WTC11 (cell line): ENCODE measurements at regions not wholly inside any gene's neighbourhood (a gene's known extent, or its start where the extent isn't known, plus 50 kb on each side); places are given as distances from the start of the nearest gene placed in this dataset.

ENCODE experiments used
- ATAC-seq: fragments of 200-7000 bp; cut with Tn5 transposase; 2 replicates; pipeline ENCODE4 v1.10.0; 2021; ENCODE audit warnings: mild to moderate bottlenecking, moderate library complexity
- CTCF ChIA-PET: fragments of 300-600 bp; sonication (Branson Sonifier 250); formaldehyde crosslinking; loops from one replicate; lab custom pipeline; 2021; ENCODE audit warnings: antibody characterized with exemption; lab: Charles Lee
- POLR2A ChIA-PET: fragments of 350-600 bp; sonication (Branson Sonifier 250); formaldehyde crosslinking; loops from one replicate; lab custom pipeline; 2021; ENCODE audit warnings: antibody characterized with exemption; lab: Charles Lee
- DNase-seq: peaks from one replicate; pipeline ENCODE4 v3.0.0; 2021; ENCODE audit warnings: low spot score
- H3K27ac Mint-ChIP-seq: 2 replicates; pipeline ENCODE4 v1.8.0; 2021; ENCODE audit warnings: mixed read lengths
- H3K27me3 Mint-ChIP-seq: 2 replicates; pipeline ENCODE4 v1.8.0; 2021; ENCODE audit warnings: low read depth, mild to moderate bottlenecking, moderate library complexity, mixed read lengths
- H3K36me3 Mint-ChIP-seq: 2 replicates; pipeline ENCODE4 v1.8.0; 2021; ENCODE audit warnings: mixed read lengths
- H3K4me1 Mint-ChIP-seq: 2 replicates; pipeline ENCODE4 v1.8.0; 2022; ENCODE audit warnings: mixed read lengths
- H3K4me3 Mint-ChIP-seq: 2 replicates; pipeline ENCODE4 v1.8.0; 2021; ENCODE audit warnings: mild to moderate bottlenecking, moderate library complexity, mixed read lengths
- H3K9me3 Mint-ChIP-seq: 2 replicates; pipeline ENCODE4 v1.8.0; 2021; ENCODE audit warnings: mixed read lengths
- ERG ChIP-seq: fragments of 250-450 bp; sonication (Bioruptor Pico); IDR thresholded peaks from 2 replicates; pipeline ENCODE4 v1.8.0; 2021; ENCODE audit warnings: mild to moderate bottlenecking
- ESRRA ChIP-seq: sonication (generic); formaldehyde crosslinking; IDR thresholded peaks from 2 replicates; pipeline ENCODE4 v1.8.1; 2022; ENCODE audit warnings: mild to moderate bottlenecking, missing genetic modification reagents, borderline replicate concordance
- FOXJ3 ChIP-seq: sonication (generic); formaldehyde crosslinking; IDR thresholded peaks from 2 replicates; pipeline ENCODE4 v1.9.0; 2021; ENCODE audit warnings: missing genetic modification reagents, mild to moderate bottlenecking, borderline replicate concordance
- FOXK1 ChIP-seq: sonication (generic); formaldehyde crosslinking; IDR thresholded peaks from 2 replicates; pipeline ENCODE4 v1.8.0; 2022; ENCODE audit warnings: mild to moderate bottlenecking, moderate library complexity, missing genetic modification reagents
- FOXP1 ChIP-seq: sonication (generic); formaldehyde crosslinking; IDR thresholded peaks from 2 replicates; pipeline ENCODE4 v1.8.0; 2022; ENCODE audit warnings: missing genetic modification reagents, mild to moderate bottlenecking, moderate library complexity, borderline replicate concordance
- IRF2 ChIP-seq: sonication (generic); formaldehyde crosslinking; IDR thresholded peaks from 2 replicates; pipeline ENCODE4 v1.8.0; 2022; ENCODE audit warnings: low read depth, missing genetic modification reagents, borderline replicate concordance
- MLX ChIP-seq: sonication (generic); formaldehyde crosslinking; IDR thresholded peaks from 2 replicates; pipeline ENCODE4 v1.8.1; 2023; ENCODE audit warnings: mild to moderate bottlenecking, missing genetic modification reagents, moderate library complexity
- NR3C1 ChIP-seq: sonication (generic); formaldehyde crosslinking; conservative IDR thresholded peaks from 2 replicates; pipeline ENCODE4 v1.8.1; 2023; ENCODE audit warnings: low read depth, mild to moderate bottlenecking, missing genetic modification reagents
- OVOL2 ChIP-seq: fragments of 250-450 bp; sonication (Bioruptor Pico); IDR thresholded peaks from 2 replicates; pipeline ENCODE4 v1.9.0; 2021; ENCODE audit warnings: mild to moderate bottlenecking, borderline replicate concordance
- PRRX2 ChIP-seq: fragments of 250-450 bp; sonication (Bioruptor Pico); IDR thresholded peaks from 2 replicates; pipeline ENCODE4 v1.8.0; 2021; ENCODE audit warnings: mild to moderate bottlenecking
- ZBTB43 ChIP-seq: sonication (generic); formaldehyde crosslinking; IDR thresholded peaks from 2 replicates; pipeline ENCODE4 v1.8.1; 2023; ENCODE audit warnings: mild to moderate bottlenecking, missing genetic modification reagents
- ZMAT4 ChIP-seq: fragments of 250-450 bp; sonication (Bioruptor Pico); IDR thresholded peaks from 2 replicates; pipeline ENCODE4 v1.9.0; 2021; ENCODE audit warnings: mild to moderate bottlenecking
- ZNF219 ChIP-seq: sonication (generic); formaldehyde crosslinking; IDR thresholded peaks from 2 replicates; pipeline ENCODE4 v1.8.0; 2023; ENCODE audit warnings: missing genetic modification reagents, mild to moderate bottlenecking, borderline replicate concordance
- ZNF232 ChIP-seq: sonication (generic); formaldehyde crosslinking; IDR thresholded peaks from 2 replicates; pipeline ENCODE4 v1.8.0; 2022; ENCODE audit warnings: mild to moderate bottlenecking, missing genetic modification reagents
- ZNF317 ChIP-seq: sonication (generic); formaldehyde crosslinking; IDR thresholded peaks from 2 replicates; pipeline ENCODE4 v1.8.1; 2023; ENCODE audit warnings: low read depth, mild to moderate bottlenecking, moderate library complexity, missing genetic modification reagents, borderline replicate concordance
- ZNF423 ChIP-seq: fragments of 250-450 bp; sonication (Bioruptor Pico); IDR thresholded peaks from 2 replicates; pipeline ENCODE4 v2.1.2; 2022; ENCODE audit warnings: mild to moderate bottlenecking, moderate library complexity
- TF ChIP-seq, protein P1 (sequence below): fragments of 200-600 bp; IDR thresholded peaks from 2 replicates; pipeline ENCODE4 v1.8.0; 2022; ENCODE audit warnings: antibody characterized with exemption

GRCh38 chr7:121521711-121522400 is 125.7 kb upstream of the FAM3C start:
- H3K36me3 Mint-ChIP-seq: no peaks in the 10 kb centered on the region
- H3K27me3 Mint-ChIP-seq: no peaks in the 10 kb centered on the region
- no peak overlapping the region for H3K27ac Mint-ChIP-seq
- ATAC-seq (no peak), DNase-seq (no peak)
- ChIA-PET CTCF (no interaction called here), POLR2A (no interaction called here)
- no peak for TF ChIP-seq ZNF423 (CRISPR knock-in tag)
- no peak for TF ChIP-seq ERG (CRISPR knock-in tag)
- no peak for TF ChIP-seq FOXP1 (CRISPR knock-in tag)
- TF ChIP-seq IRF2 (CRISPR knock-in tag): no peak
- TF ChIP-seq ZNF232 (CRISPR knock-in tag): no peak
- no peak for TF ChIP-seq MLX (CRISPR knock-in tag)
- TF ChIP-seq OVOL2 (CRISPR knock-in tag): no peak
- no peak for TF ChIP-seq ESRRA (CRISPR knock-in tag)
- TF ChIP-seq NR3C1 (CRISPR knock-in tag): no peak
- TF ChIP-seq, protein P1, sequence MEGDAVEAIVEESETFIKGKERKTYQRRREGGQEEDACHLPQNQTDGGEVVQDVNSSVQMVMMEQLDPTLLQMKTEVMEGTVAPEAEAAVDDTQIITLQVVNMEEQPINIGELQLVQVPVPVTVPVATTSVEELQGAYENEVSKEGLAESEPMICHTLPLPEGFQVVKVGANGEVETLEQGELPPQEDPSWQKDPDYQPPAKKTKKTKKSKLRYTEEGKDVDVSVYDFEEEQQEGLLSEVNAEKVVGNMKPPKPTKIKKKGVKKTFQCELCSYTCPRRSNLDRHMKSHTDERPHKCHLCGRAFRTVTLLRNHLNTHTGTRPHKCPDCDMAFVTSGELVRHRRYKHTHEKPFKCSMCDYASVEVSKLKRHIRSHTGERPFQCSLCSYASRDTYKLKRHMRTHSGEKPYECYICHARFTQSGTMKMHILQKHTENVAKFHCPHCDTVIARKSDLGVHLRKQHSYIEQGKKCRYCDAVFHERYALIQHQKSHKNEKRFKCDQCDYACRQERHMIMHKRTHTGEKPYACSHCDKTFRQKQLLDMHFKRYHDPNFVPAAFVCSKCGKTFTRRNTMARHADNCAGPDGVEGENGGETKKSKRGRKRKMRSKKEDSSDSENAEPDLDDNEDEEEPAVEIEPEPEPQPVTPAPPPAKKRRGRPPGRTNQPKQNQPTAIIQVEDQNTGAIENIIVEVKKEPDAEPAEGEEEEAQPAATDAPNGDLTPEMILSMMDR: no peak
- 0 out of 2 replicates have a peak, but pooled peaks cover 3% of the 10 kb centered on the region for H3K4me1 Mint-ChIP-seq
- H3K9me3 Mint-ChIP-seq: peaks cover 19% of the 10 kb centered on the region
- no peak overlapping the region for H3K4me3 Mint-ChIP-seq

GRCh38 chr7:121520911-121521310 is 124.8 kb upstream of the FAM3C start:
- Mint-ChIP-seq H3K4me3 (no peak overlapping the region), H3K27ac (no peak overlapping the region), H3K9me3 (peaks cover 14% of the 10 kb centered on the region), H3K27me3 (no peaks in the 10 kb centered on the region), H3K4me1 (0 out of 2 replicates have a peak, but pooled peaks cover 3% of the 10 kb centered on the region), H3K36me3 (no peaks in the 10 kb centered on the region)
- CTCF ChIA-PET: no interaction called here
- POLR2A ChIA-PET: no interaction called here
- TF ChIP-seq FOXK1 (CRISPR knock-in tag) (no peak), PRRX2 (CRISPR knock-in tag) (no peak), ZNF317 (CRISPR knock-in tag) (no peak), ZBTB43 (CRISPR knock-in tag) (no peak), ZNF423 (CRISPR knock-in tag) (no peak), FOXJ3 (CRISPR knock-in tag) (no peak), ZNF219 (CRISPR knock-in tag) (no peak), ZMAT4 (CRISPR knock-in tag) (no peak)
- DNase-seq: no peak
- no peak for ATAC-seq
